HEK293 (cell line): ENCODE measurements at regions not wholly inside any gene's neighbourhood (a gene's known extent, or its start where the extent isn't known, plus 50 kb on each side); places are given as distances from the start of the nearest gene placed in this dataset.

Source experiments
- CTCF ChIA-PET: fragments of 350-600 bp; formaldehyde crosslinking; extraction: SDS; loops from one replicate; lab custom pipeline; 2021; ENCODE audit warnings: antibody characterized with exemption; lab: Yijun Ruan, JAX
- POLR2A ChIA-PET: fragments of 300-600 bp; formaldehyde crosslinking; extraction: SDS; loops from one replicate; lab custom pipeline; 2020; ENCODE audit warnings: antibody characterized with exemption, inconsistent platforms; lab: Yijun Ruan, JAX
- H3K27ac ChIP-seq: fragments of 200-500 bp; sonication (Bioruptor generic); 2 replicates; pipeline ENCODE4 v1.5.1; 2014; ENCODE audit warnings: low read depth, low read length, control low read depth, inconsistent platforms; ENCODE audit errors: extremely low read depth
- H3K36me3 ChIP-seq, 2 experiments: fragments of 200-500 bp in 1 of 2; sonication (Bioruptor generic) in 1 of 2; 1 replicate in 1 of 2; 2 replicates in 1 of 2; pipeline ENCODE4 v1.5.1; 2014 to 2017; ENCODE audit warnings: inconsistent platforms in 2 of 2, low read length in 2 of 2; ENCODE audit not compliant: control insufficient read depth in 2 of 2, insufficient read depth in 1 of 2
- H3K4me1 ChIP-seq: fragments of 200-500 bp; sonication (Bioruptor generic); 2 replicates; pipeline ENCODE4 v1.5.1; 2014; ENCODE audit warnings: mild to moderate bottlenecking, low read length, inconsistent platforms; ENCODE audit not compliant: control insufficient read depth, insufficient read depth
- H3K4me3 ChIP-seq: 2 replicates; pipeline ENCODE4 v1.5.1; 2011; ENCODE audit warnings: low read depth, mild to moderate bottlenecking, control low read depth, low read length, moderate library complexity
- H3K9me3 ChIP-seq: fragments of 200-500 bp; sonication (Bioruptor generic); 2 replicates; pipeline ENCODE4 v1.5.1; 2014; ENCODE audit warnings: low read depth, low read length, inconsistent platforms; ENCODE audit not compliant: control insufficient read depth, insufficient read depth
- BCL6B ChIP-seq: fragments of 450-650 bp; formaldehyde crosslinking; IDR thresholded peaks from 2 replicates; pipeline ENCODE4 v1.5.1; 2017; ENCODE audit warnings: missing biosample characterization, missing genetic modification characterization
- ELK4 ChIP-seq: IDR thresholded peaks from 2 replicates; pipeline ENCODE4 v1.6.1; 2011; ENCODE audit warnings: mild to moderate bottlenecking, low read depth, low read length, borderline replicate concordance
- MYNN ChIP-seq: fragments of 450-650 bp; formaldehyde crosslinking; IDR thresholded peaks from 2 replicates; pipeline ENCODE4 v1.5.1; 2016; ENCODE audit warnings: missing biosample characterization, missing genetic modification characterization, borderline replicate concordance
- PATZ1 ChIP-seq: fragments of 450-650 bp; formaldehyde crosslinking; IDR thresholded peaks from 2 replicates; pipeline ENCODE4 v1.5.1; 2016; ENCODE audit warnings: missing biosample characterization, missing genetic modification characterization
- ZBTB48 ChIP-seq: fragments of 450-650 bp; formaldehyde crosslinking; IDR thresholded peaks from 2 replicates; pipeline ENCODE4 v1.5.1; 2016; ENCODE audit warnings: missing biosample characterization, missing genetic modification characterization
- ZNF133 ChIP-seq: fragments of 450-650 bp; formaldehyde crosslinking; IDR thresholded peaks from 2 replicates; pipeline ENCODE4 v1.5.1; 2016; ENCODE audit warnings: missing biosample characterization, missing genetic modification characterization
- ZNF19 ChIP-seq: fragments of 450-650 bp; formaldehyde crosslinking; IDR thresholded peaks from 2 replicates; pipeline ENCODE4; 2016; ENCODE audit warnings: missing biosample characterization, missing genetic modification characterization, low read depth
- ZNF394 ChIP-seq: fragments of 450-650 bp; formaldehyde crosslinking; IDR thresholded peaks from 2 replicates; pipeline ENCODE4 v1.5.1; 2016; ENCODE audit warnings: missing biosample characterization, missing genetic modification characterization, mild to moderate bottlenecking, moderate library complexity, borderline replicate concordance
- ZNF433 ChIP-seq: fragments of 450-650 bp; formaldehyde crosslinking; IDR thresholded peaks from 2 replicates; pipeline ENCODE4 v1.5.1; 2016; ENCODE audit warnings: missing biosample characterization, missing genetic modification characterization, low read depth
- ZNF510 ChIP-seq: fragments of 450-650 bp; formaldehyde crosslinking; IDR thresholded peaks from 2 replicates; pipeline ENCODE4 v1.5.1; 2018; ENCODE audit warnings: mild to moderate bottlenecking, missing genetic modification characterization, missing biosample characterization; ENCODE audit not compliant: insufficient replicate concordance
- ZNF544 ChIP-seq: fragments of 450-650 bp; formaldehyde crosslinking; IDR thresholded peaks from 2 replicates; pipeline ENCODE4 v1.5.0; 2017; ENCODE audit warnings: missing biosample characterization, missing genetic modification characterization
- ZNF548 ChIP-seq: fragments of 450-650 bp; formaldehyde crosslinking; IDR thresholded peaks from 2 replicates; pipeline ENCODE4 v1.5.1; 2016; ENCODE audit warnings: missing biosample characterization, missing genetic modification characterization
- ZNF600 ChIP-seq: fragments of 450-650 bp; formaldehyde crosslinking; IDR thresholded peaks from 2 replicates; pipeline ENCODE4 v1.5.1; 2016; ENCODE audit warnings: missing biosample characterization, missing genetic modification characterization
- ZNF623 ChIP-seq: fragments of 450-650 bp; formaldehyde crosslinking; IDR thresholded peaks from 2 replicates; pipeline ENCODE4 v1.5.1; 2016; ENCODE audit warnings: missing biosample characterization, missing genetic modification characterization
- ZNF645 ChIP-seq: fragments of 450-650 bp; formaldehyde crosslinking; IDR thresholded peaks from 2 replicates; pipeline ENCODE4; 2016; ENCODE audit warnings: missing biosample characterization, missing genetic modification characterization
- ZNF660 ChIP-seq: fragments of 450-650 bp; IDR thresholded peaks from 2 replicates; pipeline ENCODE4 v1.5.1; 2018; ENCODE audit warnings: missing biosample characterization, mild to moderate bottlenecking, missing genetic modification characterization
- ZNF76 ChIP-seq: fragments of 450-650 bp; formaldehyde crosslinking; IDR thresholded peaks from 2 replicates; pipeline ENCODE4; 2016; ENCODE audit warnings: low read depth, missing biosample characterization, missing genetic modification characterization, borderline replicate concordance
- ZSCAN5A ChIP-seq: fragments of 450-650 bp; formaldehyde crosslinking; IDR thresholded peaks from 2 replicates; pipeline ENCODE4 v1.5.1; 2016; ENCODE audit warnings: missing biosample characterization, missing genetic modification characterization

GRCh38 chr15:45921376-45921775 lies 286.5 kb downstream of the SQOR start:
- ChIA-PET CTCF (interaction anchor here (1.3 kb wide), 1 partner anchor 126 kb away, joined by 4 read pairs; no protein-coding TSS in a partner anchor), POLR2A (no interaction called here)
- Histone ChIP-seq H3K36me3 (no peaks in the 10 kb centered on the region), H3K4me3 (no peak overlapping the region), H3K9me3 (no peaks in the 10 kb centered on the region), H3K27ac (no peak overlapping the region), H3K4me1 (no peaks in the 10 kb centered on the region)
- no peak for TF ChIP-seq ZNF544
- no peak for TF ChIP-seq ZNF645 (tag by site-specific recombination)
- TF ChIP-seq ZNF623: no peak
- no peak for TF ChIP-seq ZNF76
- no peak for TF ChIP-seq ZNF600 (tag by site-specific recombination)

- POLR2A ChIA-PET: no interaction called here
- no peak overlapping the region for H3K4me3 ChIP-seq
- H3K9me3 ChIP-seq: no peaks in the 10 kb centered on the region
- no peaks in the 10 kb centered on the region for H3K36me3 ChIP-seq
- CTCF ChIA-PET: no interaction called here
- H3K27ac ChIP-seq: no peak overlapping the region
- no peak for TF ChIP-seq ZNF548 (tag by site-specific recombination)
- no peak for TF ChIP-seq PATZ1 (tag by site-specific recombination)
- no peak for TF ChIP-seq ZNF133 (tag by site-specific recombination)
- no peak for TF ChIP-seq ELK4
- TF ChIP-seq ZNF19 (tag by site-specific recombination): no peak
- TF ChIP-seq BCL6B (tag by site-specific recombination): no peak
- no peak for TF ChIP-seq ZNF394 (tag by site-specific recombination)
- TF ChIP-seq ZBTB48 (tag by site-specific recombination): no peak
- TF ChIP-seq ZNF660 (tag by site-specific recombination): no peak
- no peak for TF ChIP-seq ZNF433 (tag by site-specific recombination)
- no peaks in the 10 kb centered on the region for H3K4me1 ChIP-seq
These were observed 287.1 kb downstream of the SQOR start for GRCh38 chr15:45921978-45922377.

- no peak for TF ChIP-seq MYNN (tag by site-specific recombination)
- TF ChIP-seq ZSCAN5A (tag by site-specific recombination): no peak
- TF ChIP-seq ZNF510 (tag by site-specific recombination): no peak
- no peaks in the 10 kb centered on the region for H3K9me3 ChIP-seq
- no peaks in the 10 kb centered on the region for H3K4me1 ChIP-seq
- CTCF ChIA-PET: no interaction called here
- no peak overlapping the region for H3K4me3 ChIP-seq
- no peak overlapping the region for H3K27ac ChIP-seq
- POLR2A ChIA-PET: no interaction called here
- no peaks in the 10 kb centered on the region for H3K36me3 ChIP-seq
These were observed 306.5 kb downstream of the SQOR start for GRCh38 chr15:45941367-45941766.
